H1 (cell line): ENCODE measurements at regions not wholly inside any gene's neighbourhood (a gene's known extent, or its start where the extent isn't known, plus 50 kb on each side); places are given as distances from the start of the nearest gene placed in this dataset.

ENCODE experiments used
- CTCF ChIA-PET: fragments of 300-600 bp; sonication (Branson Sonifier 250); formaldehyde crosslinking; loops from one replicate; lab custom pipeline; 2021; ENCODE audit not compliant: partially characterized antibody; lab: Charles Lee
- POLR2A ChIA-PET: fragments of 300-600 bp; sonication (Branson Sonifier 250); formaldehyde crosslinking; loops from one replicate; lab custom pipeline; 2021; ENCODE audit warnings: inconsistent platforms; ENCODE audit not compliant: partially characterized antibody; lab: Charles Lee
- DNase-seq, 2 experiments: peaks; one replicate each; pipeline versions ENCODE4 v3.0.0 to v3.0.0-alpha.2; 2010 to 2022; ENCODE audit warnings: low spot score in 2 of 2, low read depth in 1 of 2, mixed read lengths in 1 of 2
- FAIRE-seq: peaks from 2 replicates; lab custom pipeline; 2011; peaks lifted over from hg19 to GRCh38; lab: Jason Lieb, UNC
- H2AFZ ChIP-seq: 2 replicates; pipeline ENCODE4 v1.8.1; 2012; ENCODE audit warnings: low read length, inconsistent platforms
- H2AK5ac ChIP-seq: 2 replicates; pipeline ENCODE4 v1.6.1; 2013; ENCODE audit warnings: low read depth, low read length
- H2BK120ac ChIP-seq: replicated peaks from 2 replicates; pipeline ENCODE3; 2013; ENCODE audit warnings: low read depth, low read length, inconsistent platforms
- H2BK12ac ChIP-seq: 2 replicates; pipeline ENCODE4 v1.6.1; 2013; ENCODE audit warnings: low read depth, low read length
- H2BK15ac ChIP-seq: 2 replicates; pipeline ENCODE4 v1.6.1; 2013; ENCODE audit warnings: low read length
- H2BK20ac ChIP-seq: 2 replicates; pipeline ENCODE4 v1.6.1; 2013; ENCODE audit warnings: low read length
- H2BK5ac ChIP-seq: 2 replicates; pipeline ENCODE4 v1.6.1; 2013; ENCODE audit warnings: low read depth, low read length
- H3K14ac ChIP-seq: 2 replicates; pipeline ENCODE4 v1.6.1; 2013; ENCODE audit warnings: inconsistent platforms; ENCODE audit not compliant: insufficient read length
- H3K18ac ChIP-seq: 2 replicates; pipeline ENCODE4 v1.6.1; 2013; ENCODE audit warnings: low read length; ENCODE audit errors: extremely low read depth
- H3K23ac ChIP-seq: 2 replicates; pipeline ENCODE4 v1.6.1; 2013; ENCODE audit warnings: inconsistent platforms; ENCODE audit not compliant: insufficient read length
- H3K23me2 ChIP-seq: 2 replicates; pipeline ENCODE4 v1.6.1; 2013; ENCODE audit warnings: low read depth, low read length
- H3K27ac ChIP-seq: 2 replicates; pipeline ENCODE4 v1.6.1; 2011; ENCODE audit warnings: low read depth, low read length, inconsistent platforms
- H3K27me3 ChIP-seq, 4 experiments: replicated peaks in 1 of 4; 1 replicate in 1 of 4; 2 replicates in 3 of 4; pipeline versions ENCODE4 v1.6.1 to v1.8.1; 2011 to 2013; ENCODE audit warnings: low read length in 3 of 4, mild to moderate bottlenecking in 3 of 4, inconsistent platforms in 2 of 4, mixed read lengths in 2 of 4, moderate library complexity in 1 of 4; ENCODE audit not compliant: control insufficient read depth in 3 of 4, insufficient read depth in 3 of 4; ENCODE audit errors: extremely low read depth in 1 of 4
- H3K36me3 ChIP-seq, 4 experiments: 2 replicates each; pipeline versions ENCODE4 v1.6.1 to v1.8.1; 2011 to 2013; ENCODE audit warnings: mild to moderate bottlenecking in 4 of 4, low read length in 3 of 4, moderate library complexity in 2 of 4, control low read depth in 1 of 4, inconsistent platforms in 1 of 4; ENCODE audit not compliant: insufficient read depth in 4 of 4, control insufficient read depth in 2 of 4
- H3K4ac ChIP-seq: replicated peaks from 2 replicates; pipeline ENCODE3; 2013; ENCODE audit warnings: low read length, low read depth, mixed read lengths, inconsistent platforms; ENCODE audit not compliant: insufficient read length
- H3K4me1 ChIP-seq, 4 experiments: replicated peaks in 1 of 4; 1 replicate in 1 of 4; 2 replicates in 3 of 4; pipeline versions ENCODE4 v1.6.1 to v1.8.1; 2011 to 2013; ENCODE audit warnings: low read length in 3 of 4, inconsistent platforms in 2 of 4, mixed read lengths in 1 of 4; ENCODE audit not compliant: insufficient read depth in 4 of 4, control insufficient read depth in 3 of 4
- H3K4me2 ChIP-seq, 2 experiments: 2 replicates each; pipeline versions ENCODE4 v1.6.1 to v1.8.1; 2011 to 2013; ENCODE audit warnings: low read depth in 2 of 2, low read length in 2 of 2, control low read depth in 1 of 2, inconsistent platforms in 1 of 2, mild to moderate bottlenecking in 1 of 2; ENCODE audit not compliant: insufficient read depth in 1 of 2
- H3K4me3 ChIP-seq, 4 experiments: fragments of 200-600, 300-600 bp in 1 of 4; sonication (generic), shearing (Covaris generic), sonication (Bioruptor Twin) in 1 of 4; 2 replicates each; pipeline versions ENCODE4 v1.5.1 to v1.8.1; 2011 to 2016; ENCODE audit warnings: low read length in 4 of 4, low read depth in 3 of 4, control low read depth in 2 of 4, inconsistent platforms in 2 of 4, mild to moderate bottlenecking in 2 of 4, mixed read lengths in 1 of 4, moderate library complexity in 1 of 4; ENCODE audit not compliant: insufficient read depth in 2 of 4; ENCODE audit errors: extremely low read depth in 1 of 4
- H3K56ac ChIP-seq: replicated peaks from 2 replicates; pipeline ENCODE3; 2013; ENCODE audit warnings: low read depth, mild to moderate bottlenecking, mixed read lengths, low read length, inconsistent platforms; ENCODE audit not compliant: insufficient read length
- H3K79me1 ChIP-seq: 2 replicates; pipeline ENCODE4 v1.6.1; 2013; ENCODE audit warnings: low read depth, low read length, control low read depth
- H3K79me2 ChIP-seq, 2 experiments: 2 replicates each; pipeline versions ENCODE4 v1.6.1 to v1.8.1; 2012 to 2013; ENCODE audit warnings: low read length in 2 of 2, mild to moderate bottlenecking in 2 of 2, inconsistent platforms in 1 of 2; ENCODE audit not compliant: insufficient read depth in 2 of 2, control insufficient read depth in 1 of 2
- H3K9ac ChIP-seq, 4 experiments: replicated peaks in 1 of 4; 1 replicate in 1 of 4; 2 replicates in 3 of 4; pipeline versions ENCODE4 v1.6.1 to v1.8.1; 2011 to 2013; ENCODE audit warnings: low read depth in 3 of 4, low read length in 3 of 4, control low read depth in 2 of 4, mild to moderate bottlenecking in 2 of 4, moderate library complexity in 2 of 4, inconsistent platforms in 1 of 4; ENCODE audit errors: extremely low read depth in 1 of 4
- H3K9me3 ChIP-seq, 2 experiments: 2 replicates each; pipeline versions ENCODE4 v1.6.1 to v1.8.1; 2012 to 2013; ENCODE audit warnings: mild to moderate bottlenecking in 2 of 2, moderate library complexity in 2 of 2, control low read depth in 1 of 2, inconsistent platforms in 1 of 2, low read depth in 1 of 2, low read length in 1 of 2, mixed read lengths in 1 of 2; ENCODE audit not compliant: insufficient read depth in 2 of 2
- H4K20me1 ChIP-seq, 2 experiments: replicated peaks in 1 of 2; 2 replicates each; pipeline versions ENCODE3 to v1.8.1; 2011 to 2013; ENCODE audit warnings: inconsistent platforms in 2 of 2, low read length in 2 of 2, mild to moderate bottlenecking in 1 of 2; ENCODE audit not compliant: insufficient read depth in 2 of 2, control insufficient read depth in 1 of 2
- H4K5ac ChIP-seq: 2 replicates; pipeline ENCODE4 v1.6.1; 2013; ENCODE audit warnings: low read length, low read depth, mixed read lengths, inconsistent platforms; ENCODE audit not compliant: insufficient read length
- H4K8ac ChIP-seq: 2 replicates; pipeline ENCODE4 v1.8.0; 2013; ENCODE audit warnings: mild to moderate bottlenecking, moderate library complexity, low read length, inconsistent platforms; ENCODE audit not compliant: insufficient read depth; ENCODE audit errors: extremely low read depth
- H4K91ac ChIP-seq: replicated peaks from 2 replicates; pipeline ENCODE3; 2013; ENCODE audit warnings: low read length, mixed read lengths, inconsistent platforms; ENCODE audit not compliant: insufficient read length
- BACH1 ChIP-seq: IDR thresholded peaks from 2 replicates; pipeline ENCODE4 v1.6.1; 2012; ENCODE audit warnings: low read length, improper control_type of control experiment
- SIRT6 ChIP-seq: IDR thresholded peaks from one replicate; pipeline ENCODE4 v1.7.1; 2012; ENCODE audit warnings: low read length, inconsistent platforms
- WGBS, 2 experiments: shearing (Covaris generic) in 1 of 2; methylation state at CpG; one replicate each; pipeline versions ENCODE4 v1.1.6 to v1.1.7; 2013 to 2015; ENCODE audit warnings: low lambda C conversion rate in 2 of 2, mixed read lengths in 2 of 2, inconsistent platforms in 1 of 2, low coverage in 1 of 2, missing lambda C conversion rate in 1 of 2; ENCODE audit not compliant: insufficient replicate concordance in 2 of 2, insufficient coverage in 1 of 2, insufficient read length in 1 of 2; ENCODE audit errors: extremely low coverage in 1 of 2, missing lambda C conversion rate in 1 of 2; 5-methylcytosine and 5-hydroxymethylcytosine counted together

DNA sequence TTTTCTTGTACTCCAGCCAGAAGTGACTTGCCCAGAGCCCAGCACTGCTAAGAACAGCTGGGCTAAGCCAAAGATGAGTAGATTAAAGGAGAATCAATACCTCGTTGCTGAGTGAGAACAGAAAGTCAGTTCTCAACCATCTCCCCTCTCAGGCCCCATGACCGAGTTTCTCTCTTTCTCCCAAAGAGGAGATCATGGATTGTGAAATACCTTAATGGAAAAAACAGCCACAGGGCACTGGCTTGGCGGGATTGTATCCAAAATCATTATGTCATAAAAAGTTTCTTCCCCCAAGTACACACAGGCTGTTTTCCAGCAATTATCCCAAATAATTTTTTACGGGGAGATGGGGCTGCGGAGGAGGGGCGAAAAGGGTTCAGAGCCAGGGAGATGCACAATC, 111.8 kb upstream of the TMEM45B start:
- H4K5ac ChIP-seq: no peak overlapping the region
- no peak overlapping the region for H3K14ac ChIP-seq
- no peaks in the 10 kb centered on the region for H3K27me3 ChIP-seq
- H3K23me2 ChIP-seq: no peaks in the 10 kb centered on the region
- FAIRE-seq (no peak), DNase-seq (no peak)
- no peak overlapping the region for H2BK12ac ChIP-seq
- H2BK120ac ChIP-seq: no peak overlapping the region
- no peak overlapping the region for H3K9ac ChIP-seq
- no peaks in the 10 kb centered on the region for H3K36me3 ChIP-seq
- H4K8ac ChIP-seq: no peak overlapping the region
- H2AK5ac ChIP-seq: no peak overlapping the region
- no peak overlapping the region for H3K56ac ChIP-seq
- H3K4me1 ChIP-seq: no peaks in the 10 kb centered on the region
- H2AFZ ChIP-seq: no peak overlapping the region
- ChIA-PET POLR2A (no interaction called here), CTCF (interaction anchor here (0.9 to 2.0 kb wide), 2 partner anchors 9 to 328 kb away, joined by 3 to 6 read pairs; partner anchors contain the start of gene BARX2)
- WGBS, 2 experiments: 91% methylated on average over 6 of the region's 6 CpGs; no CpG with 5 or more reads in 1 of the 2 experiments
- H3K4me3 ChIP-seq: no peak overlapping the region
- H3K79me1 ChIP-seq: no peaks in the 10 kb centered on the region
- no peaks in the 10 kb centered on the region for H3K79me2 ChIP-seq
- no peaks in the 10 kb centered on the region for H3K9me3 ChIP-seq
- no peak overlapping the region for H2BK15ac ChIP-seq
- no peak overlapping the region for H3K18ac ChIP-seq
- H3K23ac ChIP-seq: no peak overlapping the region
- no peak overlapping the region for H4K91ac ChIP-seq
- no peak overlapping the region for H3K4me2 ChIP-seq
- no peak overlapping the region for H2BK5ac ChIP-seq
- no peak overlapping the region for H2BK20ac ChIP-seq
- no peaks in the 10 kb centered on the region for H4K20me1 ChIP-seq
- no peak overlapping the region for H3K27ac ChIP-seq
- H3K4ac ChIP-seq: no peak overlapping the region
- TF ChIP-seq BACH1 (no peak), SIRT6 (no peak)
